VCaP (cell line): ENCODE measurements at regions not wholly inside any gene's neighbourhood (a gene's known extent, or its start where the extent isn't known, plus 50 kb on each side); places are given as distances from the start of the nearest gene placed in this dataset.

Experiments
- H3K27ac ChIP-seq: fragments of 450-650 bp; 2 replicates; pipeline ENCODE4 v1.5.1; 2017
- CTCF ChIP-seq: fragments of 450-650 bp; conservative IDR thresholded peaks from 2 replicates; pipeline ENCODE4 v1.5.1; 2017; ENCODE audit warnings: mild to moderate bottlenecking, moderate library complexity

DNA sequence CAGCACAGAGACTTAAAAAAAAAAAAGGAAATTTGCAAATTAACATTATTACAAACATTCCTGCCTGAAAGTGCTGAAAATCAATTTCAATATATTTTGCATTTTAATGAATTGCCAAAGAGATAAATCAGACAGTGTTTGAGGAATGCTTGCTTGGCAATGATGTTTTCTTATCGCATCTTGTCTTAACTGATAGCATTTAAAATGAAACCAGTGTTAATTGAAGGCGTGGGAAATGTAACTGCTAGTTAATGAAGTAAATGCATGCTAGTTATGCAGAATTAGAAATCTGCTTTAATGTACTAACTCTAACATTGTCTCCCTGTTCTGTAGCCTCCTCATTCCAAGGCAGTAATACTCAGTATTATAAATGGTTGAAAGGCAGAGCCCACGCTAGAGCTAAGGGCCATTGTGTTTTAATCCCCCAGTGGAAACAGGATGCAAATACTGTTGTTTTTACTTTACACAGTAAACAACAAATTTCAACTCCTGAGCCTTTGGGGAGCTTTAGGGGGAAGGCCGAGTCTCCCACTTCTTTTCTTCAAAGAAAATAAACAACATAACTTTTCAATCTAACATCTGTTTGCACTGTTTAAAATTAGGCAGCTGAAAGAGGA is 586.9 kb downstream of the TLE4 start:
- H3K27ac ChIP-seq, result peak overlapping the region; percentile 55
- no peak for TF ChIP-seq CTCF

GRCh38 chr9:80158131-80158530 is 586.4 kb downstream of the TLE4 start:
- TF ChIP-seq CTCF, result no peak
- peak overlapping the region; percentile 55 for H3K27ac ChIP-seq

DNA sequence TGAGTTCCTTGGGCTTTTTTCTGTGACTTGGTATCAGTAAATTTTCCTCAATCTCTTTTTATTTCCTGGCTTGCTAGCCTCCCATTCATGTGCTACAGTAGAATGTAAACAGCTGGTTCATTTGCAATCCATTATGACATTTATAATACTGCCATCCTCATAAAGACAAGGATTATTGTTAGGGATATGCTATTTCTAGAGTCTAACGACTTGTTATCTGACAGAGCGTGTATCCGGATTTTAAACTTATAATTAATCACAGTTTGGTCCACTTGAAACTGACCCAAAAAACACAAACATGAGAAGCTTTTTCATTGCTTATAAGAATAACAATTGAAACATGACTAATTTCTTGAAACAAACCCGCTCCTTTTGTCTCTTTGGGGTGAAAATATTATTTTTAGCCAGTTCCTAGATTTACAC is 585.8 kb downstream of the TLE4 start:
- H3K27ac ChIP-seq, result peak overlapping the region; percentile 55
- TF ChIP-seq CTCF, result no peak

DNA sequence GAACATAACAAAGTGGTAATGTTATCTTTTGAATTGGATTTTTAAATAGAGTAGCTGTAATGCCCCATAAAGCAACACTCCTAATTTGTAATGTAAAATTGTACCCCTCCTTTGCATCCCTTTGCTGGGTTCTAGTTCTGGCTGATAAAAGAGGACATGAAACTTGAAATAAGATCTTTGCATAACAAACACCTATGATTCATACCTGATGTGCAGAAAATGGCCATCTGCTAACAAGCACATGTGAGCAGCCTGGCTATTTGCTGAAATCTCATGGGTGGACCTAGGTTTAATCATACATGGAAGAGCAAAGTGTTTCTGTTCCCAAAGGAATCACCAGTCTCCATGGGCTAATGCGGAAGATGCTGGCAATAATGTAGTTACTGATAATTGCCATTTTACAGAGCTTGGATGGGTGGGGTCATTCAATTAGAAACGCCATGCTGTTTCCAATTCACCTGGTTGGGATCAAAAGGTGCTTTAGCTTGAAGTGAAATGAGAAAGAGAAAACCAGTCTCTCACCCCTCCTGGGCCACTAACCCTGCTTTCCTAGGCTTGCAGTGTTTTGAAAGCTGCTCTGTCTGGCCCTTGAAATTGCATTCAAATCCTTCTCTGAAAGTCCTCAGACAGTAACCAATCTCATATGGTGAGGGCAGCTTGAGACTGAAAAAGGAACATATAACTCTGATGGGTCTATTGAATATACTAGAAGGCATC is 585.1 kb downstream of the TLE4 start:
- peak overlapping the region; percentile 55; the same call in 1 of the 2 replicates for H3K27ac ChIP-seq

DNA sequence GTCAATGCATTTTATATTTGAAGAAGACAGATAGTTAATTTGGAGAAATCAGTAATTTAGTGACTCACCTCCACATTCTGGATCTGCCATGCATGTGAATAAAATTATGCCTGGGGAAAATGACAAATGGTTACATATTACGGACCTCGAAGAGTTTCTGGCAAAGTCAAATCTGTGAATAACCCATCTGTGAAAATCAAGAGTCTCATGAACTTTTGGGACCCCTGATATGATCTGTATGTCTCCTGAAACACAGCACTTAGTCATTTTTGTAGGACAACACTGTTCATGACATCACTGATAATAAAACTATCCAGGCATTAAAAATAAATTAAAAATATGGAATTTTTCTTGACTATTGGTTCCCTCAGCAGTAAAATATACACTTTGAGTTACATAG is 584.5 kb downstream of the TLE4 start:
- no peak for TF ChIP-seq CTCF
- H3K27ac ChIP-seq, result no peak overlapping the region

More for the DNA sequence above, 585.1 kb downstream of the TLE4 start:
- TF ChIP-seq CTCF, result no peak

- no peak for TF ChIP-seq CTCF
- no peak overlapping the region for H3K27ac ChIP-seq
Observed at GRCh38 chr9:80147866-80148265, 576.1 kb downstream of the TLE4 start.

- peak; percentile 65 for TF ChIP-seq CTCF
- H3K27ac ChIP-seq, result peak overlapping the region; percentile 19; the same call in 1 of the 2 replicates
Observed at GRCh38 chr9:80146466-80146865, 574.7 kb downstream of the TLE4 start.
